Caco-2 (cell line): ENCODE measurements at regions not wholly inside any gene's neighbourhood (a gene's known extent, or its start where the extent isn't known, plus 50 kb on each side); places are given as distances from the start of the nearest gene placed in this dataset.

Experiments
- BruUV-seq: library from RNA; stranded (reverse); fragments of 400-500 nt; replicated peaks from 2 replicates; lab custom pipeline; 2021; lab: Mats Ljungman, UMichigan
- CTCF ChIA-PET: fragments of 300-600 bp; sonication (Branson Sonifier 250); formaldehyde crosslinking; loops from one replicate; lab custom pipeline; 2022; ENCODE audit warnings: antibody characterized with exemption; lab: Charles Lee
- POLR2A ChIA-PET: fragments of 300-600 bp; sonication (Branson Sonifier 250); formaldehyde crosslinking; loops from one replicate; lab custom pipeline; 2022; ENCODE audit warnings: antibody characterized with exemption; lab: Charles Lee
- DNase-seq, 2 experiments: peaks; one replicate each; pipeline versions ENCODE4 v3.0.0 to v3.0.0-alpha.2; 2020 to 2022
- H3K27me3 ChIP-seq: replicated peaks from 2 replicates; pipeline ENCODE4 v1.6.0; 2011; ENCODE audit warnings: low read length; ENCODE audit not compliant: control insufficient read depth, insufficient read depth
- H3K36me3 ChIP-seq: 2 replicates; pipeline ENCODE4 v1.5.1; 2011; ENCODE audit warnings: low read length; ENCODE audit not compliant: control insufficient read depth, insufficient read depth
- H3K4me1 ChIP-seq: fragments of 250-450 bp; sonication (Bioruptor Pico); 2 replicates; pipeline ENCODE4 v1.5.1; 2020; ENCODE audit warnings: mild to moderate bottlenecking
- H3K4me3 ChIP-seq: 2 replicates; pipeline ENCODE4 v1.5.1; 2011; ENCODE audit warnings: low read depth, mild to moderate bottlenecking, control low read depth, low read length
- H3K9me3 ChIP-seq: fragments of 250-450 bp; sonication (Bioruptor Pico); 2 replicates; pipeline ENCODE4 v1.5.1; 2020; ENCODE audit warnings: mild to moderate bottlenecking, moderate library complexity
- H3K27ac Mint-ChIP-seq: one replicate; pipeline ENCODE4 v1.8.0; 2022; ENCODE audit warnings: mixed read lengths; ENCODE audit not compliant: unreplicated experiment
- H3K27me3 Mint-ChIP-seq: one replicate; pipeline ENCODE4 v1.8.0; 2022; ENCODE audit warnings: mixed read lengths; ENCODE audit not compliant: insufficient read depth, unreplicated experiment
- H3K36me3 Mint-ChIP-seq: one replicate; pipeline ENCODE4 v1.8.0; 2022; ENCODE audit warnings: mild to moderate bottlenecking, mixed read lengths; ENCODE audit not compliant: insufficient read depth, unreplicated experiment
- H3K4me1 Mint-ChIP-seq: one replicate; pipeline ENCODE4 v1.8.0; 2022; ENCODE audit warnings: low read depth, mixed read lengths; ENCODE audit not compliant: unreplicated experiment
- H3K4me3 Mint-ChIP-seq: one replicate; pipeline ENCODE4 v1.8.0; 2022; ENCODE audit warnings: mild to moderate bottlenecking, moderate library complexity, mixed read lengths; ENCODE audit not compliant: unreplicated experiment
- H3K9me3 Mint-ChIP-seq: one replicate; pipeline ENCODE4 v1.8.0; 2022; ENCODE audit warnings: mixed read lengths; ENCODE audit not compliant: unreplicated experiment
- CTCF ChIP-seq, 2 experiments: fragments of 200-600 bp in 1 of 2; IDR thresholded peaks; 1 replicate in 1 of 2; 2 replicates in 1 of 2; pipeline versions ENCODE4 v1.5.1 to v1.8.0; 2011 to 2022; ENCODE audit warnings: antibody characterized with exemption in 1 of 2, control low read depth in 1 of 2, inconsistent platforms in 1 of 2, low read depth in 1 of 2, low read length in 1 of 2, mild to moderate bottlenecking in 1 of 2, moderate library complexity in 1 of 2; ENCODE audit not compliant: insufficient read depth in 1 of 2, severe bottlenecking in 1 of 2, unreplicated experiment in 1 of 2
- intact Hi-C: fragments of 100-400 bp; cut with micrococcal nuclease; formaldehyde crosslinking; loops from one replicate; pipeline ENCODE4 v1.10.0; 2022; ENCODE audit not compliant: unreplicated experiment

DNA sequence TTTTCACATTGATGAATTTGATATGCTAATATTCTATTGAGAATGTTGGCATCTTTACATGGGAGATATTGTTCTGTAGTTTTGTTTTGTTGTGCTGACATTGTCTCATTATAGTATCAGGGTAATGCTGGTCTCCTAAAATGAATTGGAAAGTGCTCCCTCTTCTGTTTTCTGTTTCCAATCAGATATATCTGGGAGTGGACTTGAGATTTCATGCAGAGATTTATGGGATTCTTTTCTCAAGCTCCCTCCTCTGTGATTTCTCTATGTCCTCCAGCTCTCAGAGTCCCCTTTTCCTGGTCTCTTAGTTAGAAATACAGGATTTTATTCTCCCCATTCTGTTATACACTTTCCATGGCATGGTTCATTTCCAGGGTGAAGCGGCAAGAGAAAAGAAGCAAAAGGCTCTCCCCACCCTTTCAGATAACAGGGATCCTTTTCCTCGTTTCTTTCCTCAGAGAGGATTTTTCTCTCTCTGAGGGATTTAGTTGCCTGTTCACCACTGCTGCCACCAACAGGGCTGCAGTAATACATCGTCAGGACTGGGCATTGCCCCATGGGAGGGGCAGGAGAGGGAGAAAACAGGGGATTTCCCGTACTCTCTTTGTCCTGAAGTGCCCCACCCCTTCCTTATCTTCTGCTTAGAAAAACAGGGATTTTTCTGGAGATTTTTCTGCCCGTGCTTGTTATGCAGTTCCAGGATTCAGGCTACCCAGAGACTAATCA, 59.3 kb upstream of the STMND1 start:
- no peaks in the 10 kb centered on the region for H3K36me3 Mint-ChIP-seq
- Histone ChIP-seq H3K9me3 (0 out of 2 replicates have a peak, but pooled peaks cover 6% of the 10 kb centered on the region), H3K4me3 (no peak overlapping the region), H3K36me3 (no peaks in the 10 kb centered on the region), H3K4me1 (no peaks in the 10 kb centered on the region), H3K27me3 (no peaks in the 10 kb centered on the region)
- H3K4me3 Mint-ChIP-seq, result no peak overlapping the region
- POLR2A ChIA-PET, result no interaction called here
- CTCF ChIA-PET, result no interaction called here
- intact Hi-C loops, result no loop called here
- H3K27me3 Mint-ChIP-seq, result peaks cover 5% of the 10 kb centered on the region
- no peak overlapping the region for H3K27ac Mint-ChIP-seq
- peaks cover 6% of the 10 kb centered on the region for H3K4me1 Mint-ChIP-seq
- BruUV-seq, result no TSS peak
- peak in 1 of 2 experiments; percentile 22 for DNase-seq
- H3K9me3 Mint-ChIP-seq, result no peaks in the 10 kb centered on the region
- TF ChIP-seq CTCF (IDR thresholded peaks at IDR 0.05; ENCODE audit: insufficient read depth in 1 of 2, low read depth in 1 of 2, low read length in 1 of 2, severe bottlenecking in 1 of 2, unreplicated experiment in 1 of 2), result peak in 1 of 2 experiments; percentile 27

DNA sequence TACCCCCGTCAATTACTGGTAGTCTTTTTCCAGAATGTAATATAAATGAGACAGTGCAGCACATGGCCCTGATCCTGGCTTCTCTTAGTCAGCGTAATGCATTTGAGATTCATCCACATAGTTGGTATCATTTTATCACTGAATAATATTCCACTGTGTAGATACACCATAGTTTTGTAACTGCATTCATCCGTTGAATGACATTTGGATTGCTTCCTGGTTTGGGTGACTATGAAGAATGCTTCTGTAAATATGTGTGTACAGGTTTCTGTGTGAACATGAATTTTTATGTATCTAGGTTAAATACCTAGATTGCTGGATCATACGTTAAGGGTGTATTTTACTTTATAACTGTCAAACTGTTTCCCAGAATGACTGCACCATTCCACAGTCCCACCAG, 62.6 kb upstream of the STMND1 start:
- H3K4me3 ChIP-seq, result no peak overlapping the region
- TF ChIP-seq CTCF (IDR thresholded peaks at IDR 0.05; ENCODE audit: insufficient read depth in 1 of 2, low read depth in 1 of 2, low read length in 1 of 2, severe bottlenecking in 1 of 2, unreplicated experiment in 1 of 2), result no peak
- no peaks in the 10 kb centered on the region for H3K27me3 ChIP-seq
- H3K4me1 Mint-ChIP-seq, result peaks cover 6% of the 10 kb centered on the region
- DNase-seq, result no peak
- no peaks in the 10 kb centered on the region for H3K36me3 Mint-ChIP-seq
- ChIA-PET CTCF (no interaction called here), POLR2A (no interaction called here)
- intact Hi-C loops, result no loop called here
- no peaks in the 10 kb centered on the region for H3K36me3 ChIP-seq
- no peaks in the 10 kb centered on the region for H3K9me3 Mint-ChIP-seq
- no peaks in the 10 kb centered on the region for H3K4me1 ChIP-seq
- no peak overlapping the region for H3K27ac Mint-ChIP-seq
- BruUV-seq, result no TSS peak
- 0 out of 2 replicates have a peak, but pooled peaks cover 6% of the 10 kb centered on the region for H3K9me3 ChIP-seq
- no peak overlapping the region for H3K4me3 Mint-ChIP-seq
- peaks cover 8% of the 10 kb centered on the region for H3K27me3 Mint-ChIP-seq

- ChIA-PET CTCF (no interaction called here), POLR2A (no interaction called here)
- H3K4me3 Mint-ChIP-seq, result no peak overlapping the region
Measured at GRCh38 chr6:17038316-17038715, 63.5 kb upstream of the STMND1 start.

More at GRCh38 chr6:17038316-17038715, 63.5 kb upstream of the STMND1 start:
- no peaks in the 10 kb centered on the region for H3K27me3 ChIP-seq
- H3K27me3 Mint-ChIP-seq, result peaks cover 12% of the 10 kb centered on the region
- H3K27ac Mint-ChIP-seq, result no peak overlapping the region
- no peaks in the 10 kb centered on the region for H3K9me3 Mint-ChIP-seq
- 0 out of 2 replicates have a peak, but pooled peaks cover 6% of the 10 kb centered on the region for H3K9me3 ChIP-seq
- peaks cover 5% of the 10 kb centered on the region for H3K4me1 Mint-ChIP-seq
- intact Hi-C loops, result no loop called here
- no peaks in the 10 kb centered on the region for H3K36me3 ChIP-seq
- no TSS peak for BruUV-seq
- no peak for TF ChIP-seq CTCF (IDR thresholded peaks at IDR 0.05; ENCODE audit: insufficient read depth in 1 of 2, low read depth in 1 of 2, low read length in 1 of 2, severe bottlenecking in 1 of 2, unreplicated experiment in 1 of 2)
- H3K4me3 ChIP-seq, result no peak overlapping the region
- no peaks in the 10 kb centered on the region for H3K36me3 Mint-ChIP-seq
- no peaks in the 10 kb centered on the region for H3K4me1 ChIP-seq
- DNase-seq, result no peak
